HUES6 (cell line): ENCODE measurements at regions not wholly inside any gene's neighbourhood (a gene's known extent, or its start where the extent isn't known, plus 50 kb on each side); places are given as distances from the start of the nearest gene placed in this dataset.

ENCODE experiments used
- H3K27ac ChIP-seq: 2 replicates; pipeline ENCODE4 v1.7.0; 2013; ENCODE audit warnings: low read depth, mild to moderate bottlenecking, low read length, inconsistent platforms
- H3K27me3 ChIP-seq: 2 replicates; pipeline ENCODE4 v1.6.1; 2013; ENCODE audit warnings: low read length; ENCODE audit not compliant: control insufficient read depth, insufficient read depth
- H3K36me3 ChIP-seq: 2 replicates; pipeline ENCODE4 v1.6.1; 2013; ENCODE audit warnings: low read length; ENCODE audit not compliant: control insufficient read depth, insufficient read depth
- H3K4me1 ChIP-seq: 2 replicates; pipeline ENCODE4 v1.6.1; 2013; ENCODE audit warnings: low read length; ENCODE audit not compliant: control insufficient read depth, insufficient read depth
- H3K4me3 ChIP-seq: 2 replicates; pipeline ENCODE4 v1.5.1; 2013; ENCODE audit warnings: low read depth, low read length
- H3K9ac ChIP-seq: one replicate; pipeline ENCODE4 v1.6.1; 2013; ENCODE audit warnings: mild to moderate bottlenecking, low read length
- H3K9me3 ChIP-seq: 2 replicates; pipeline ENCODE4 v1.6.1; 2013; ENCODE audit warnings: low read depth, low read length; ENCODE audit not compliant: control insufficient read depth, insufficient read depth

- no peak overlapping the region for H3K4me3 ChIP-seq
- no peaks in the 10 kb centered on the region for H3K4me1 ChIP-seq
- no peak overlapping the region for H3K27ac ChIP-seq
- H3K27me3 ChIP-seq: no peaks in the 10 kb centered on the region
- H3K9me3 ChIP-seq: peaks cover 12% of the 10 kb centered on the region
- H3K9ac ChIP-seq: no peak overlapping the region
- H3K36me3 ChIP-seq: no peaks in the 10 kb centered on the region
These were observed 138.0 kb downstream of the GJA1 start for GRCh38 chr6:121573481-121573880.

GRCh38 chr6:121578216-121578615 is 142.8 kb downstream of the GJA1 start:
- H3K4me1 ChIP-seq: no peaks in the 10 kb centered on the region
- no peaks in the 10 kb centered on the region for H3K9me3 ChIP-seq
- no peaks in the 10 kb centered on the region for H3K27me3 ChIP-seq
- no peak overlapping the region for H3K27ac ChIP-seq
- H3K36me3 ChIP-seq: no peaks in the 10 kb centered on the region
- no peak overlapping the region for H3K4me3 ChIP-seq
- no peak overlapping the region for H3K9ac ChIP-seq

DNA sequence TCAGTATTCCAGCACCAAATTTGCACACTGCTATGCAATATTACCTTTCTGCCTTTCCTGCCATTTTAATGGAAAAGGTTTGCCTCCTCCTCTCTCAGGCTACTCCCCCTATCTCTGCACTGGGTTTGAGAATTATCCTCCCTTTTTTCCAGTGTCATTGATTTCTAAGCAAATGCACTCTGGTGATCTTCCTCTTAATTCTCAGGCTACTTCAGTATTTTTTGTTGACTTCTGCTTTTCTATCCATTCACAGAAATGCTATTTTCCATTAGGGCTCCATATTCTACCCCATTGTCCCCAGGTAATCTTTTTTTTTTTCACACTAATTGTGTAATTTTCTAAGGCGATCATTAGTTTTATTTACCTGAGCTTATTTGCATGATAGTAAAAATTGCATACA is 144.0 kb downstream of the GJA1 start:
- no peaks in the 10 kb centered on the region for H3K9me3 ChIP-seq
- no peak overlapping the region for H3K4me3 ChIP-seq
- no peaks in the 10 kb centered on the region for H3K4me1 ChIP-seq
- no peak overlapping the region for H3K9ac ChIP-seq
- no peaks in the 10 kb centered on the region for H3K36me3 ChIP-seq
- H3K27me3 ChIP-seq: no peaks in the 10 kb centered on the region
- no peak overlapping the region for H3K27ac ChIP-seq

- no peaks in the 10 kb centered on the region for H3K4me1 ChIP-seq
- H3K36me3 ChIP-seq: no peaks in the 10 kb centered on the region
- no peaks in the 10 kb centered on the region for H3K27me3 ChIP-seq
- H3K9me3 ChIP-seq: no peaks in the 10 kb centered on the region
- H3K27ac ChIP-seq: no peak overlapping the region
- H3K4me3 ChIP-seq: no peak overlapping the region
- no peak overlapping the region for H3K9ac ChIP-seq
These were observed 145.9 kb downstream of the GJA1 start for GRCh38 chr6:121581327-121581726.

GRCh38 chr6:121582262-121582661 is 146.8 kb downstream of the GJA1 start:
- Histone ChIP-seq H3K9ac (no peak overlapping the region), H3K4me3 (no peak overlapping the region), H3K36me3 (no peaks in the 10 kb centered on the region), H3K27me3 (no peaks in the 10 kb centered on the region), H3K4me1 (no peaks in the 10 kb centered on the region), H3K27ac (no peak overlapping the region), H3K9me3 (no peaks in the 10 kb centered on the region)

- no peaks in the 10 kb centered on the region for H3K9me3 ChIP-seq
- no peak overlapping the region for H3K9ac ChIP-seq
- no peaks in the 10 kb centered on the region for H3K4me1 ChIP-seq
- H3K27ac ChIP-seq: no peak overlapping the region
- no peaks in the 10 kb centered on the region for H3K27me3 ChIP-seq
- H3K36me3 ChIP-seq: no peaks in the 10 kb centered on the region
- no peak overlapping the region for H3K4me3 ChIP-seq
These were observed 149.3 kb downstream of the GJA1 start for GRCh38 chr6:121584586-121585369.

GRCh38 chr6:121590438-121590837 is 155.0 kb downstream of the GJA1 start:
- Histone ChIP-seq H3K27me3 (no peaks in the 10 kb centered on the region), H3K36me3 (no peaks in the 10 kb centered on the region), H3K4me1 (peaks cover 8% of the 10 kb centered on the region; the same call in 1 of the 2 replicates), H3K9ac (no peak overlapping the region), H3K4me3 (no peak overlapping the region), H3K27ac (no peak overlapping the region), H3K9me3 (no peaks in the 10 kb centered on the region)

DNA sequence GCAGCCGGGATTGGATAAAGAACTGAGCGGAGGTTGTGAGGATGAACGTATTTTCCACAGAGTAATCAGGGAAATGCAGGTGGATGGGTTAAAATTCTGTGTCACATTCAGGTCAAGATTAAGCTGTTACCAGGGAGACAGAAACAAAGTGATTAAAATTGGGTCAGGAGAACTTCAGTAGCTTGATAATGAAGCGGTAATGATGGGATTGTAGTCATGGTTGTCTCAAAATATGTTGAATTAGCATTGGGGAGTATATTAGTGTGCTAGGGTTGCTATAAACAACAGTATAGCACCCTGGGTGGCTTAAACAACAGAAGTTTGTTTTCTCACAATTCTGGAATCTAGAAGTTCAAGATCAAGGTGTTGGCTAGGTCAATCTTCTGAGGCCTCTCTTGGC is 155.5 kb downstream of the GJA1 start:
- no peak overlapping the region for H3K9ac ChIP-seq

GRCh38 chr6:121592261-121592935 is 157.0 kb downstream of the GJA1 start:
- H3K27ac ChIP-seq: no peak overlapping the region
- no peaks in the 10 kb centered on the region for H3K27me3 ChIP-seq
- H3K36me3 ChIP-seq: no peaks in the 10 kb centered on the region
- no peak overlapping the region for H3K4me3 ChIP-seq
- no peak overlapping the region for H3K9ac ChIP-seq
- H3K4me1 ChIP-seq: peaks cover 8% of the 10 kb centered on the region; the same call in 1 of the 2 replicates
- H3K9me3 ChIP-seq: no peaks in the 10 kb centered on the region

More for the DNA sequence above, 155.5 kb downstream of the GJA1 start:
- peaks cover 8% of the 10 kb centered on the region; the same call in 1 of the 2 replicates for H3K4me1 ChIP-seq
- H3K27me3 ChIP-seq: no peaks in the 10 kb centered on the region
- H3K9me3 ChIP-seq: no peaks in the 10 kb centered on the region
- no peaks in the 10 kb centered on the region for H3K36me3 ChIP-seq
- no peak overlapping the region for H3K27ac ChIP-seq
- H3K4me3 ChIP-seq: no peak overlapping the region

DNA sequence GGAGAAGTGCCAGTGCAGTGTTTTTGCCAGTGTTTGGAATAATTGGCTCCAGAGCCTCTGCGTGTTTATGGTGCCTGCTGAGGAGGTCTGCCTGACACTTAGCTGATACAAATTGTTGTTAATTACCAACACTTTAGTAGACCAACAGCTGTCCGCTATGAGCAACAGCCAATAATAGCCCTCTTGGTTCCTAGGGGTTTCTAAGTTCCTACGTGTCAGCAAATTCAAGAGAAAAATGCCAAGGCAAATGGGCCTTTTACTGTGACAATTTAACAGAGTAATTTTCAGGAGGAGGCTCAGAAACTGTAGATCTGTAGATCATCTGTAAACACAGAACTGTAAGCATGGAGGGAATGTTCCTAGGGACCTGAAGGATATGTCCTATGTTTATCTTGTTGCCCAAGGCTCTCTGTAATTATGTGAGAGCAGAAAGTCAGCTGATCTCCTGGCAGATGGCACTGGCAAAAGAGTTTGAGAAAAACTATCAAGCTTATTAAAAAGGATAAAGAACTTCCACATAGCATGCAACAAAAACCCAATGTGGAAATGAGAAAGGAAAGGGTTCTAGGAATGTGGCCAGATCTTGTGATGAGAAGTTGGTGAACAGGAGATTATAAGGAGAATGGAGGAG is 157.7 kb downstream of the GJA1 start:
- H3K4me1 ChIP-seq: peaks cover 8% of the 10 kb centered on the region; the same call in 1 of the 2 replicates
- no peaks in the 10 kb centered on the region for H3K27me3 ChIP-seq
- H3K4me3 ChIP-seq: no peak overlapping the region
- H3K27ac ChIP-seq: no peak overlapping the region
- H3K9me3 ChIP-seq: no peaks in the 10 kb centered on the region
- H3K9ac ChIP-seq: no peak overlapping the region
- no peaks in the 10 kb centered on the region for H3K36me3 ChIP-seq

DNA sequence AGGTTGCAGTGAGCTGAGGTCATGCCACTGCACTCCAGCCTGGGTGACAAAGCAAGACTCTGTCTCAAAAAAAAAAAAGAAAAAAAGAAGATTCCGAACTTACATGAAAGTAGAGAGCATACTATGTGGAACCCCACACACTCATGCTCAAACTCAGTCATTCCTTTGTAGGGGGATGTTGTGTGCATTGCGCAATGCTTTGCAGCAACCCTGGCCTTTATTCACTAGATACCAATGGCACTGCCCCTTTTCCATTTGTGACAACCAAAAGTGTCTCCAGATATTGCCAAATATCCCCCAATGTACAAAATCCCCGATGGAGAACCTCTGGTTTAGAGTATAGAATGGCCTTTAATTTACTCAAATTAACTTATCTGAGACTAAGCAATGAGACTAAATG is 158.6 kb downstream of the GJA1 start:
- H3K4me1 ChIP-seq: peaks cover 8% of the 10 kb centered on the region; the same call in 1 of the 2 replicates

More for the DNA sequence above, 158.6 kb downstream of the GJA1 start:
- Histone ChIP-seq H3K27ac (no peak overlapping the region), H3K9ac (no peak overlapping the region), H3K9me3 (no peaks in the 10 kb centered on the region), H3K27me3 (no peaks in the 10 kb centered on the region), H3K36me3 (no peaks in the 10 kb centered on the region), H3K4me3 (no peak overlapping the region)
